Fibroblast of villous mesenchyme (primary cell): ENCODE measurements at regions not wholly inside any gene's neighbourhood (a gene's known extent, or its start where the extent isn't known, plus 50 kb on each side); places are given as distances from the start of the nearest gene placed in this dataset.

ENCODE experiments used
- DNase-seq: peaks from one replicate; pipeline ENCODE4 v3.0.0-alpha.2; 2010; ENCODE audit warnings: low read depth
- H3K4me3 ChIP-seq: 2 replicates; pipeline ENCODE4 v1.5.1; 2011; ENCODE audit warnings: low read depth, mild to moderate bottlenecking, low read length
- CTCF ChIP-seq: IDR thresholded peaks from 2 replicates; pipeline ENCODE4 v1.5.1; 2012; ENCODE audit warnings: low read depth, mild to moderate bottlenecking, low read length; ENCODE audit not compliant: insufficient read depth

DNA sequence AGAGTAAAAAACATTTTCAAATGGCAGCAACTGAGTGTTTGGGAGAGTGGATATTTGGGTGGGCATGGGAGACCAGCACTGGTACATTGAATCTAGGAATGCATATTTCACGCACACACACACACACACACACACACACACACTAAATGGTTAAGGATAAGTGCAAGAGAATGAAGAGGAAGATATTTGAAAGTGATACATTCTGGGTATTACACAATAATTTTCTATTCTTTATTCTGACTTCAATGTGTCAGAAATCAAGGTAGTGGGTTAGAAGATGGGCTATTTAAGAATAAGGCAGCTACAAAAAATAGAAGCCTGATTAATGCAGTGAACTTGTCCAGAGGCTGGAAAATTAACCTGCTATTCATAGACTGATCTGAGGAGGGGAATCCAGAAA lies 577.0 kb downstream of the TMEM182 start:
- TF ChIP-seq CTCF = no peak
- no peak overlapping the region for H3K4me3 ChIP-seq
- DNase-seq = no peak

DNA sequence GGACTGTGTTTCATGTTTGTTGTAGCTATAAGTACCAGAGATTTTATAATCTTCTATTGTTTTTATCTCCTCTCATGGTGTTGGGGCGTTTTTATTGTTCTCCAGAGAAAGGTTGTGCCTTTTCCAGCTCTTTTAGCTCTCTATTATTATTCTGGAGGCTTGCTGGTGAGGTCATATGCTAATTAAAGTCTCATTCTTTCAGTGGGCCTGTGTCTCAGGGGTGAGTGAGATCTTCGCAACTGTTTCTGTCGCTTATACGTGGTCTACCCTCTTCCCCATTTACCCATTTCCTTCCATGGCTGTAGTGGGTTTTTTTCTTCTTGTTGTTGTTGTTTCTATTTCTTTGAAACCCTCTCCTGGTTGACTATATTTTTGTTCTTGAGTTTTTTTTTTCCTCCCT lies 584.9 kb downstream of the TMEM182 start:
- no peak for DNase-seq
- H3K4me3 ChIP-seq = no peak overlapping the region
- no peak for TF ChIP-seq CTCF

GRCh38 chr2:103353774-103354173 lies 591.9 kb downstream of the TMEM182 start:
- no peak overlapping the region for H3K4me3 ChIP-seq
- DNase-seq = no peak
- TF ChIP-seq CTCF = no peak

GRCh38 chr2:103355287-103355686 lies 593.5 kb downstream of the TMEM182 start:
- TF ChIP-seq CTCF = no peak
- no peak for DNase-seq
- no peak overlapping the region for H3K4me3 ChIP-seq

DNA sequence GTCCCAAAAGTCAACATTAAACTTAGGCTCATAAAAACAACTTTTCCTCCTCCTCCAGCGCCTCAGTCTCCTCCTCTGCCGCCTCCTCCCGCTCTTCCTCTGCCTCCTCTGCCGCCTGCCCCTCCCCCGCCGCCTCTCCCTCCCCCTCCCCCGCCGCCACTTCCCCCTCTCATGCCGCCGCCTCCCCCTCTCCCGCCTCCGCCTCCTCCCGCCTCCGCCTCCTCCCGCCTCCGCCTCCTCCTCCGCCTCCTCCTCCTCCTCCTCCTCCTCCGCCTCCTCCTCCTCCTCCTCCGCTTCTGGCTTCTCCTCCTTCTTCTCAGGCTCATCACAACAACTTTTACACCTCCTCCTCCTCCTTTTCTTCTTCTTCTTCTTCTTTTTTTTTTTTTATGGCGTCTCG lies 599.9 kb downstream of the TMEM182 start:
- no peak for DNase-seq
- no peak overlapping the region for H3K4me3 ChIP-seq
- TF ChIP-seq CTCF = no peak

- no peak for DNase-seq
- no peak for TF ChIP-seq CTCF
Measured at GRCh38 chr2:103363639-103364038, 601.8 kb downstream of the TMEM182 start.

DNA sequence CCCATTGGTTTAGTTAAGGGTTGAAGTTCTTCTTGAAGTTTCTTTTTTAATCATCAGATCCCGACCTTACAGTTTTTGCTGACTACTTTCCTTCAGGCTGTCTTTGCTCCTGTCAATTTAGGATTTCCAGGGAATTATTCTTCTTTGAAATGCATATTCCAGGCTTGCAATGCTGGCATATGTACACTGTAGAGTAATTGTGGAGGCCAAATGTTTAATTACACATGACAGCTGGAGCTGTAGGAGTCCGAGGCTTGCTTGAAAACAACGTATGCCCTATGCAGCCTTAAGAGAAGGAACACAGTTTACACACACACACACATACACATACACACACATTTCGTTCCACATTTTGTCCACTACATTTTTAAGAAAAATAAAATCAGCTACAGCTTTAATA lies 602.3 kb downstream of the TMEM182 start:
- DNase-seq = no peak
- no peak for TF ChIP-seq CTCF

More at GRCh38 chr2:103363639-103364038, 601.8 kb downstream of the TMEM182 start:
- no peak overlapping the region for H3K4me3 ChIP-seq

More for the DNA sequence above, 602.3 kb downstream of the TMEM182 start:
- H3K4me3 ChIP-seq = no peak overlapping the region
